ENCODE measurements at regions not wholly inside any gene's neighbourhood (a gene's known extent, or its start where the extent isn't known, plus 50 kb on each side); places are given as distances from the start of the nearest gene placed in this dataset.

DNA sequence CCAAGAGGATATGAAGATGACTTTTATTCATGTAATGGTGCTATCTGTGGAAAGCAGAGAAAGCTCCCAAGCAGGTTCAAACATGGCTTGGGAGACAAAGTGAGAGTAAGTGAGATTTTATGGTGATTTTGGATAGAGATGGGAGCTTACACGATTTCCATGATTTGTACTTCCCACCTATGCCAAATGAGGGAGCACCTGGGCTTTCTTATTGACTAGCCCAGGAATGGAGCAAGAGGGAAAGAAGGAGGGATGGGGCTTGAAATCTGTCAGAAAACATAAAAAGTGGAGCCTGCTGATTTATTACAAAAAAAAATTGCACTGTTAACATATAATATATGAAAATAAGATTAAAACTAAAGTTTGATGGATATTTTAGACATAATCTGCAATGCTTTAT, 703.5 kb upstream of the PABPC4L start (continued):
- no peak for TF ChIP-seq NANOG (IDR thresholded peaks at IDR 0.05; ENCODE audit: borderline replicate concordance)

DNA sequence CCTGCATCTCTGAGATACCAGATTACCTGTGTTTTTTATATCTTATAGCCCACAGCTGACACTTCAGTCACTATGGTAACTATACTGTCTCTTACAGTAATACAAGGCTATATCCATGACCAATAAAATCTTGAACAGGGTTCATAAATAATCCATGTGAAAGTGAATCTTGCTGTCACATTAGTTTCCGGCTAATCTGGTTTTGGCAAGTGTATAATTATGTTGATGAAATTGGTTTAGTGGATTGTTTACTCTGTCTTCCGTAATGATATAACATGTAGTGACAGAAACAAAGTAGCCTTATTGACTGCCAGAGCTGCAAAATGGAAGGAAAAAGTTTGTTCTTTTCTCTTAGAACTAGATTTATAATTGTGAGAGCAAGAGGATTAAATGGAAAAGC, 686.6 kb upstream of the PABPC4L start:
- no peaks in the 10 kb centered on the region for H3K9me3 Mint-ChIP-seq
- Histone ChIP-seq H3K79me2 (replicated peaks; ENCODE audit: insufficient read depth) (no peaks in the 10 kb centered on the region), H3K27me3 (ENCODE audit: insufficient read depth) (no peaks in the 10 kb centered on the region), H3K4me1 (ENCODE audit: insufficient read depth) (no peaks in the 10 kb centered on the region), H3K9me2 (ENCODE audit: insufficient read depth) (peaks cover 9% of the 10 kb centered on the region; the same call in 1 of the 2 replicates), H3K27ac (ENCODE audit: low read depth) (no peak overlapping the region), H2AFZ (no peak overlapping the region), H4K20me1 (replicated peaks; ENCODE audit: insufficient read depth) (no peaks in the 10 kb centered on the region), H3K36me3 (ENCODE audit: insufficient read depth) (no peaks in the 10 kb centered on the region), H3F3A (replicated peaks; ENCODE audit: low read depth) (no peaks in the 10 kb centered on the region), H3K4me2 (no peak overlapping the region), H3K4me3 (no peak overlapping the region)
- H3K4me1 Mint-ChIP-seq, result no peaks in the 10 kb centered on the region
- no peak overlapping the region for H3K4me3 Mint-ChIP-seq
- DNase-seq (ENCODE audit: low spot score) (no peak), ATAC-seq (no peak)
- TF ChIP-seq, protein P1, sequence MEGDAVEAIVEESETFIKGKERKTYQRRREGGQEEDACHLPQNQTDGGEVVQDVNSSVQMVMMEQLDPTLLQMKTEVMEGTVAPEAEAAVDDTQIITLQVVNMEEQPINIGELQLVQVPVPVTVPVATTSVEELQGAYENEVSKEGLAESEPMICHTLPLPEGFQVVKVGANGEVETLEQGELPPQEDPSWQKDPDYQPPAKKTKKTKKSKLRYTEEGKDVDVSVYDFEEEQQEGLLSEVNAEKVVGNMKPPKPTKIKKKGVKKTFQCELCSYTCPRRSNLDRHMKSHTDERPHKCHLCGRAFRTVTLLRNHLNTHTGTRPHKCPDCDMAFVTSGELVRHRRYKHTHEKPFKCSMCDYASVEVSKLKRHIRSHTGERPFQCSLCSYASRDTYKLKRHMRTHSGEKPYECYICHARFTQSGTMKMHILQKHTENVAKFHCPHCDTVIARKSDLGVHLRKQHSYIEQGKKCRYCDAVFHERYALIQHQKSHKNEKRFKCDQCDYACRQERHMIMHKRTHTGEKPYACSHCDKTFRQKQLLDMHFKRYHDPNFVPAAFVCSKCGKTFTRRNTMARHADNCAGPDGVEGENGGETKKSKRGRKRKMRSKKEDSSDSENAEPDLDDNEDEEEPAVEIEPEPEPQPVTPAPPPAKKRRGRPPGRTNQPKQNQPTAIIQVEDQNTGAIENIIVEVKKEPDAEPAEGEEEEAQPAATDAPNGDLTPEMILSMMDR (conservative IDR thresholded peaks at IDR 0.05; ENCODE audit: low read depth in 2 of 2), result no peak
- TF ChIP-seq, protein P2, sequence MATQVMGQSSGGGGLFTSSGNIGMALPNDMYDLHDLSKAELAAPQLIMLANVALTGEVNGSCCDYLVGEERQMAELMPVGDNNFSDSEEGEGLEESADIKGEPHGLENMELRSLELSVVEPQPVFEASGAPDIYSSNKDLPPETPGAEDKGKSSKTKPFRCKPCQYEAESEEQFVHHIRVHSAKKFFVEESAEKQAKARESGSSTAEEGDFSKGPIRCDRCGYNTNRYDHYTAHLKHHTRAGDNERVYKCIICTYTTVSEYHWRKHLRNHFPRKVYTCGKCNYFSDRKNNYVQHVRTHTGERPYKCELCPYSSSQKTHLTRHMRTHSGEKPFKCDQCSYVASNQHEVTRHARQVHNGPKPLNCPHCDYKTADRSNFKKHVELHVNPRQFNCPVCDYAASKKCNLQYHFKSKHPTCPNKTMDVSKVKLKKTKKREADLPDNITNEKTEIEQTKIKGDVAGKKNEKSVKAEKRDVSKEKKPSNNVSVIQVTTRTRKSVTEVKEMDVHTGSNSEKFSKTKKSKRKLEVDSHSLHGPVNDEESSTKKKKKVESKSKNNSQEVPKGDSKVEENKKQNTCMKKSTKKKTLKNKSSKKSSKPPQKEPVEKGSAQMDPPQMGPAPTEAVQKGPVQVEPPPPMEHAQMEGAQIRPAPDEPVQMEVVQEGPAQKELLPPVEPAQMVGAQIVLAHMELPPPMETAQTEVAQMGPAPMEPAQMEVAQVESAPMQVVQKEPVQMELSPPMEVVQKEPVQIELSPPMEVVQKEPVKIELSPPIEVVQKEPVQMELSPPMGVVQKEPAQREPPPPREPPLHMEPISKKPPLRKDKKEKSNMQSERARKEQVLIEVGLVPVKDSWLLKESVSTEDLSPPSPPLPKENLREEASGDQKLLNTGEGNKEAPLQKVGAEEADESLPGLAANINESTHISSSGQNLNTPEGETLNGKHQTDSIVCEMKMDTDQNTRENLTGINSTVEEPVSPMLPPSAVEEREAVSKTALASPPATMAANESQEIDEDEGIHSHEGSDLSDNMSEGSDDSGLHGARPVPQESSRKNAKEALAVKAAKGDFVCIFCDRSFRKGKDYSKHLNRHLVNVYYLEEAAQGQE (IDR thresholded peaks at IDR 0.05; ENCODE audit: unreplicated experiment), result no peak
- no peak for TF ChIP-seq ZNF331 (CRISPR knock-in tag; IDR thresholded peaks at IDR 0.05; ENCODE audit: low read depth)
- TF ChIP-seq, protein P3, sequence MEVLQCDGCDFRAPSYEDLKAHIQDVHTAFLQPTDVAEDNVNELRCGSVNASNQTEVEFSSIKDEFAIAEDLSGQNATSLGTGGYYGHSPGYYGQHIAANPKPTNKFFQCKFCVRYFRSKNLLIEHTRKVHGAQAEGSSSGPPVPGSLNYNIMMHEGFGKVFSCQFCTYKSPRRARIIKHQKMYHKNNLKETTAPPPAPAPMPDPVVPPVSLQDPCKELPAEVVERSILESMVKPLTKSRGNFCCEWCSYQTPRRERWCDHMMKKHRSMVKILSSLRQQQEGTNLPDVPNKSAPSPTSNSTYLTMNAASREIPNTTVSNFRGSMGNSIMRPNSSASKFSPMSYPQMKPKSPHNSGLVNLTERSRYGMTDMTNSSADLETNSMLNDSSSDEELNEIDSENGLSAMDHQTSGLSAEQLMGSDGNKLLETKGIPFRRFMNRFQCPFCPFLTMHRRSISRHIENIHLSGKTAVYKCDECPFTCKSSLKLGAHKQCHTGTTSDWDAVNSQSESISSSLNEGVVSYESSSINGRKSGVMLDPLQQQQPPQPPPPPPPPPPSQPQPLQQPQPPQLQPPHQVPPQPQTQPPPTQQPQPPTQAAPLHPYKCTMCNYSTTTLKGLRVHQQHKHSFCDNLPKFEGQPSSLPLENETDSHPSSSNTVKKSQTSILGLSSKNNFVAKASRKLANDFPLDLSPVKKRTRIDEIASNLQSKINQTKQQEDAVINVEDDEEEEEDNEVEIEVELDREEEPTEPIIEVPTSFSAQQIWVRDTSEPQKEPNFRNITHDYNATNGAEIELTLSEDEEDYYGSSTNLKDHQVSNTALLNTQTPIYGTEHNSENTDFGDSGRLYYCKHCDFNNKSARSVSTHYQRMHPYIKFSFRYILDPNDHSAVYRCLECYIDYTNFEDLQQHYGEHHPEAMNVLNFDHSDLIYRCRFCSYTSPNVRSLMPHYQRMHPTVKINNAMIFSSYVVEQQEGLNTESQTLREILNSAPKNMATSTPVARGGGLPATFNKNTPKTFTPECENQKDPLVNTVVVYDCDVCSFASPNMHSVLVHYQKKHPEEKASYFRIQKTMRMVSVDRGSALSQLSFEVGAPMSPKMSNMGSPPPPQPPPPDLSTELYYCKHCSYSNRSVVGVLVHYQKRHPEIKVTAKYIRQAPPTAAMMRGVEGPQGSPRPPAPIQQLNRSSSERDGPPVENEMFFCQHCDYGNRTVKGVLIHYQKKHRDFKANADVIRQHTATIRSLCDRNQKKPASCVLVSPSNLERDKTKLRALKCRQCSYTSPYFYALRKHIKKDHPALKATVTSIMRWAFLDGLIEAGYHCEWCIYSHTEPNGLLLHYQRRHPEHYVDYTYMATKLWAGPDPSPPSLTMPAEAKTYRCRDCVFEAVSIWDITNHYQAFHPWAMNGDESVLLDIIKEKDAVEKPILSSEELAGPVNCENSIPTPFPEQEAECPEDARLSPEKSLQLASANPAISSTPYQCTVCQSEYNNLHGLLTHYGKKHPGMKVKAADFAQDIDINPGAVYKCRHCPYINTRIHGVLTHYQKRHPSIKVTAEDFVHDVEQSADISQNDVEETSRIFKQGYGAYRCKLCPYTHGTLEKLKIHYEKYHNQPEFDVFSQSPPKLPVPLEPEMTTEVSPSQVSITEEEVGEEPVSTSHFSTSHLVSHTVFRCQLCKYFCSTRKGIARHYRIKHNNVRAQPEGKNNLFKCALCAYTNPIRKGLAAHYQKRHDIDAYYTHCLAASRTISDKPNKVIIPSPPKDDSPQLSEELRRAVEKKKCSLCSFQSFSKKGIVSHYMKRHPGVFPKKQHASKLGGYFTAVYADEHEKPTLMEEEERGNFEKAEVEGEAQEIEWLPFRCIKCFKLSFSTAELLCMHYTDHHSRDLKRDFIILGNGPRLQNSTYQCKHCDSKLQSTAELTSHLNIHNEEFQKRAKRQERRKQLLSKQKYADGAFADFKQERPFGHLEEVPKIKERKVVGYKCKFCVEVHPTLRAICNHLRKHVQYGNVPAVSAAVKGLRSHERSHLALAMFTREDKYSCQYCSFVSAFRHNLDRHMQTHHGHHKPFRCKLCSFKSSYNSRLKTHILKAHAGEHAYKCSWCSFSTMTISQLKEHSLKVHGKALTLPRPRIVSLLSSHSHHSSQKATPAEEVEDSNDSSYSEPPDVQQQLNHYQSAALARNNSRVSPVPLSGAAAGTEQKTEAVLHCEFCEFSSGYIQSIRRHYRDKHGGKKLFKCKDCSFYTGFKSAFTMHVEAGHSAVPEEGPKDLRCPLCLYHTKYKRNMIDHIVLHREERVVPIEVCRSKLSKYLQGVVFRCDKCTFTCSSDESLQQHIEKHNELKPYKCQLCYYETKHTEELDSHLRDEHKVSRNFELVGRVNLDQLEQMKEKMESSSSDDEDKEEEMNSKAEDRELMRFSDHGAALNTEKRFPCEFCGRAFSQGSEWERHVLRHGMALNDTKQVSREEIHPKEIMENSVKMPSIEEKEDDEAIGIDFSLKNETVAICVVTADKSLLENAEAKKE (CRISPR knock-in tag; IDR thresholded peaks at IDR 0.05), result no peak
- no peak for TF ChIP-seq CREB1 (CRISPR knock-in tag; IDR thresholded peaks at IDR 0.05; ENCODE audit: low read depth)
- TF ChIP-seq POLR2AphosphoS5 (IDR thresholded peaks at IDR 0.05; ENCODE audit: low read depth), result no peak
- TF ChIP-seq ZNF114 (CRISPR knock-in tag; IDR thresholded peaks at IDR 0.05), result no peak
- no peak for TF ChIP-seq JUNB (IDR thresholded peaks at IDR 0.05; ENCODE audit: unreplicated experiment)
- TF ChIP-seq, protein P4, sequence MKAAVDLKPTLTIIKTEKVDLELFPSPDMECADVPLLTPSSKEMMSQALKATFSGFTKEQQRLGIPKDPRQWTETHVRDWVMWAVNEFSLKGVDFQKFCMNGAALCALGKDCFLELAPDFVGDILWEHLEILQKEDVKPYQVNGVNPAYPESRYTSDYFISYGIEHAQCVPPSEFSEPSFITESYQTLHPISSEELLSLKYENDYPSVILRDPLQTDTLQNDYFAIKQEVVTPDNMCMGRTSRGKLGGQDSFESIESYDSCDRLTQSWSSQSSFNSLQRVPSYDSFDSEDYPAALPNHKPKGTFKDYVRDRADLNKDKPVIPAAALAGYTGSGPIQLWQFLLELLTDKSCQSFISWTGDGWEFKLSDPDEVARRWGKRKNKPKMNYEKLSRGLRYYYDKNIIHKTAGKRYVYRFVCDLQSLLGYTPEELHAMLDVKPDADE (IDR thresholded peaks at IDR 0.05), result no peak
- no peak for TF ChIP-seq STAT1 (IDR thresholded peaks at IDR 0.05; ENCODE audit: unreplicated experiment)
- TF ChIP-seq NANOG (IDR thresholded peaks at IDR 0.05; ENCODE audit: borderline replicate concordance), result no peak
- H3K27me3 Mint-ChIP-seq (ENCODE audit: insufficient read depth, low read depth, poor library complexity), result no peaks in the 10 kb centered on the region
- H3K36me3 Mint-ChIP-seq (ENCODE audit: low read depth), result no peaks in the 10 kb centered on the region
- no peak overlapping the region for H3K27ac Mint-ChIP-seq
